ENCODE measurements at regions not wholly inside any gene's neighbourhood (a gene's known extent, or its start where the extent isn't known, plus 50 kb on each side); places are given as distances from the start of the nearest gene placed in this dataset.
"Not testable (repeated sequence)": the region's sequence is repeated elsewhere in the genome, so short reads cannot be mapped to it uniquely, and the experiment has no call there.

GRCh38 chrX:23061116-23061515 is 61.4 kb downstream of the DDX53 start:
- 96 to 97% methylated on average over 3 of the region's 3 CpGs for WGBS, 2 donors
- ATAC-seq: no peak
- TF ChIP-seq, protein P1, sequence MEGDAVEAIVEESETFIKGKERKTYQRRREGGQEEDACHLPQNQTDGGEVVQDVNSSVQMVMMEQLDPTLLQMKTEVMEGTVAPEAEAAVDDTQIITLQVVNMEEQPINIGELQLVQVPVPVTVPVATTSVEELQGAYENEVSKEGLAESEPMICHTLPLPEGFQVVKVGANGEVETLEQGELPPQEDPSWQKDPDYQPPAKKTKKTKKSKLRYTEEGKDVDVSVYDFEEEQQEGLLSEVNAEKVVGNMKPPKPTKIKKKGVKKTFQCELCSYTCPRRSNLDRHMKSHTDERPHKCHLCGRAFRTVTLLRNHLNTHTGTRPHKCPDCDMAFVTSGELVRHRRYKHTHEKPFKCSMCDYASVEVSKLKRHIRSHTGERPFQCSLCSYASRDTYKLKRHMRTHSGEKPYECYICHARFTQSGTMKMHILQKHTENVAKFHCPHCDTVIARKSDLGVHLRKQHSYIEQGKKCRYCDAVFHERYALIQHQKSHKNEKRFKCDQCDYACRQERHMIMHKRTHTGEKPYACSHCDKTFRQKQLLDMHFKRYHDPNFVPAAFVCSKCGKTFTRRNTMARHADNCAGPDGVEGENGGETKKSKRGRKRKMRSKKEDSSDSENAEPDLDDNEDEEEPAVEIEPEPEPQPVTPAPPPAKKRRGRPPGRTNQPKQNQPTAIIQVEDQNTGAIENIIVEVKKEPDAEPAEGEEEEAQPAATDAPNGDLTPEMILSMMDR (IDR thresholded peaks at IDR 0.05): no peak

GRCh38 chrX:23062359-23062758 is 62.6 kb downstream of the DDX53 start:
- H3K4me1 ChIP-seq: no peaks in the 10 kb centered on the region
- H3K27me3 ChIP-seq: no peaks in the 10 kb centered on the region
- H3K4me3 ChIP-seq: no peak overlapping the region
- intact Hi-C loops (cut with DNase I): no loop called here
- H3K36me3 ChIP-seq: no peaks in the 10 kb centered on the region
- H3K27ac ChIP-seq: no peak overlapping the region
- no peak for DNase-seq
- H3K9me3 ChIP-seq: no peaks in the 10 kb centered on the region
- WGBS, 2 donors: 96 to 97% methylated on average over 3 of the region's 3 CpGs
- TF ChIP-seq, protein P1 (IDR thresholded peaks at IDR 0.05): no peak
- no peak for ATAC-seq

More at GRCh38 chrX:23061116-23061515, 61.4 kb downstream of the DDX53 start:
- no peaks in the 10 kb centered on the region for H3K36me3 ChIP-seq
- no peaks in the 10 kb centered on the region for H3K9me3 ChIP-seq
- H3K27ac ChIP-seq: no peak overlapping the region
- no peaks in the 10 kb centered on the region for H3K4me1 ChIP-seq
- no peak for DNase-seq
- no peaks in the 10 kb centered on the region for H3K27me3 ChIP-seq
- intact Hi-C loops (cut with DNase I): no loop called here
- H3K4me3 ChIP-seq: no peak overlapping the region

GRCh38 chrX:23066588-23067281 is 67.0 kb downstream of the DDX53 start:
- no peaks in the 10 kb centered on the region for H3K4me1 ChIP-seq
- TF ChIP-seq, protein P1 (IDR thresholded peaks at IDR 0.05): no peak
- H3K27me3 ChIP-seq: no peaks in the 10 kb centered on the region
- no peaks in the 10 kb centered on the region for H3K36me3 ChIP-seq
- H3K9me3 ChIP-seq: peaks cover 0 to 27% (median 0%) of the 10 kb centered on the region in 11 donors
- no peak for ATAC-seq
- H3K4me3 ChIP-seq: no peak overlapping the region
- 90 to 95% methylated on average over 5 of the region's 5 CpGs for WGBS, 2 donors
- no peak for DNase-seq
- intact Hi-C loops (cut with DNase I): no loop called here
- no peak overlapping the region for H3K27ac ChIP-seq

GRCh38 chrX:23075461-23075860 is 75.7 kb downstream of the DDX53 start:
- WGBS, 2 donors: 96 to 98% methylated on average over 16 to 21 of the region's 21 CpGs
- ATAC-seq: peak in 1 of 8 donors; percentile 51

DNA sequence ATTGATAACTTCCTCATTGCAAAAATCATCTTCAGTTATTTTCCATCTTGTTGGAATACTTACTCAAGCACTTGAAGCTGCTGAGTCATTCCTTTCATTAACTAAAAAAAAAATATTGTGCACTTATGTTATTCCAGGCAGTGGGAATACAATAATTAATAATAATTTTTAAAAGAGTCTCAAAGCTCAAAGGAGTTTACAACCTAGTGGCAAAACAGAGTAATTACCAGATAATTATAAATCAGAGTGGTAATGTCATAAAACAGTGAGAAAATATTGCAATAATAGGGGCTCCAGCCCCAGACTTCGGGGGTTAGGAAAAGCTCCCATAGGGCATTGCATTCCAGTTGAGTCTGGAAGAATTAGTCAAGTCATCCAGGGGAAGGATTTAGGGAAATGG is 79.6 kb downstream of the DDX53 start:
- no peaks in the 10 kb centered on the region for H3K27me3 ChIP-seq
- H3K36me3 ChIP-seq: no peaks in the 10 kb centered on the region
- TF ChIP-seq, protein P1 (IDR thresholded peaks at IDR 0.05): peak in 1 of 9 donors; percentile 27
- H3K9me3 ChIP-seq: no peaks in the 10 kb centered on the region
- no peaks in the 10 kb centered on the region for H3K4me1 ChIP-seq
- WGBS, 2 donors: 84 to 96% methylated on average over 1 of the region's 1 CpG
- H3K4me3 ChIP-seq: no peak overlapping the region
- DNase-seq (no peak), ATAC-seq (no peak)
- intact Hi-C loops (cut with DNase I): no loop called here
- H3K27ac ChIP-seq: no peak overlapping the region

More at GRCh38 chrX:23075461-23075860, 75.7 kb downstream of the DDX53 start:
- H3K27ac ChIP-seq; DNase-seq; H3K4me1 ChIP-seq; H3K27me3 ChIP-seq; intact Hi-C loops (cut with DNase I); H3K36me3 ChIP-seq; H3K9me3 ChIP-seq; H3K4me3 ChIP-seq: not testable (repeated sequence)
